HepG2 (cell line): ENCODE measurements at regions not wholly inside any gene's neighbourhood (a gene's known extent, or its start where the extent isn't known, plus 50 kb on each side); places are given as distances from the start of the nearest gene placed in this dataset.

Source experiments
- ATAC-seq: fragments of 200-7000 bp; cut with Tn5 transposase; 3 replicates; pipeline ENCODE4 v1.9.1; 2020; ENCODE audit warnings: mild to moderate bottlenecking, moderate library complexity
- BruUV-seq: library from RNA; stranded (reverse); fragments of 400-500 nt; replicated peaks from 2 replicates; lab custom pipeline; 2021; lab: Mats Ljungman, UMichigan
- CTCF ChIA-PET: fragments of 300-600 bp; formaldehyde crosslinking; extraction: SDS; loops from one replicate; lab custom pipeline; 2021; ENCODE audit warnings: low total read pairs, inconsistent platforms, low intra/inter-chr PET ratio; lab: Yijun Ruan, JAX
- POLR2A ChIA-PET: fragments of 350-600 bp; sonication (Branson Sonifier 250); formaldehyde crosslinking; loops from one replicate; lab custom pipeline; 2020; ENCODE audit warnings: antibody characterized with exemption, inconsistent platforms; lab: Yijun Ruan, JAX
- DNase-seq: peaks from one replicate; pipeline ENCODE4 v3.0.0-alpha.2; 2015; ENCODE audit warnings: low spot score
- FAIRE-seq: peaks from 3 replicates; lab custom pipeline; 2011; peaks lifted over from hg19 to GRCh38; lab: Jason Lieb, UNC
- H2AFZ ChIP-seq: one replicate; pipeline ENCODE4 v1.6.1; 2011; ENCODE audit warnings: low read length, inconsistent platforms
- H3K27ac ChIP-seq: fragments of 300-600 bp; 3 replicates; pipeline ENCODE4 v1.8.0; 2011; ENCODE audit warnings: mixed run types, mild to moderate bottlenecking, mixed read lengths, low read length, inconsistent platforms; ENCODE audit not compliant: insufficient read depth; ENCODE audit errors: extremely low read length
- H3K27me3 ChIP-seq, 2 experiments: fragments of 200-600 bp in 1 of 2; 2 replicates in 1 of 2; 3 replicates in 1 of 2; pipeline versions ENCODE4 v1.6.0 to v1.8.0; 2011; ENCODE audit warnings: low read length in 2 of 2, mild to moderate bottlenecking in 2 of 2, moderate library complexity in 2 of 2, inconsistent platforms in 1 of 2; ENCODE audit not compliant: insufficient read depth in 2 of 2, control insufficient read depth in 1 of 2
- H3K36me3 ChIP-seq, 2 experiments: fragments of 200-600 bp in 1 of 2; replicated peaks in 1 of 2; 2 replicates in 1 of 2; 3 replicates in 1 of 2; pipeline versions ENCODE4 v1.5.1 to v1.8.0; 2011; ENCODE audit warnings: low read length in 2 of 2, inconsistent platforms in 1 of 2; ENCODE audit not compliant: insufficient read depth in 2 of 2, control insufficient read depth in 1 of 2
- H3K4me1 ChIP-seq: 2 replicates; pipeline ENCODE4 v1.5.1; 2012; ENCODE audit warnings: low read length, inconsistent platforms; ENCODE audit not compliant: insufficient read depth
- H3K4me2 ChIP-seq: 2 replicates; pipeline ENCODE4 v1.6.0; 2011; ENCODE audit warnings: low read depth, low read length, inconsistent platforms
- H3K4me3 ChIP-seq, 3 experiments: fragments of 200-600 bp in 1 of 3; sonication (generic), shearing (Covaris generic) in 1 of 3; replicated peaks in 1 of 3; 2 replicates each; pipeline ENCODE4 v1.5.1; 2011 to 2016; ENCODE audit warnings: low read length in 3 of 3, inconsistent platforms in 2 of 3, low read depth in 2 of 3, mild to moderate bottlenecking in 2 of 3, control low read depth in 1 of 3, mixed read lengths in 1 of 3; ENCODE audit not compliant: insufficient read depth in 1 of 3
- H3K79me2 ChIP-seq: one replicate; pipeline ENCODE4 v1.6.1; 2011; ENCODE audit warnings: low read length, inconsistent platforms; ENCODE audit not compliant: insufficient read depth
- H3K9ac ChIP-seq: 2 replicates; pipeline ENCODE4 v1.6.0; 2011; ENCODE audit warnings: mild to moderate bottlenecking, low read depth, low read length, inconsistent platforms; ENCODE audit not compliant: insufficient read depth
- H3K9me3 ChIP-seq: 2 replicates; pipeline ENCODE4 v1.5.1; 2012; ENCODE audit warnings: mild to moderate bottlenecking, low read length
- H4K20me1 ChIP-seq: 2 replicates; pipeline ENCODE4 v1.6.0; 2011; ENCODE audit warnings: inconsistent platforms, mild to moderate bottlenecking, low read length, moderate library complexity; ENCODE audit not compliant: insufficient read depth
- CHD2 ChIP-seq: IDR thresholded peaks from 2 replicates; pipeline ENCODE4 v1.6.1; 2011; ENCODE audit warnings: low read depth, low read length, improper control_type of control experiment
- PRPF4 ChIP-seq: fragments of 200-400 bp; formaldehyde crosslinking; IDR thresholded peaks from 2 replicates; pipeline ENCODE4 v1.6.1; 2016; ENCODE audit warnings: low read length, low read depth; ENCODE audit not compliant: poor library complexity, severe bottlenecking
- SP5 ChIP-seq: IDR thresholded peaks from 2 replicates; pipeline ENCODE4 v1.6.1; 2016; ENCODE audit warnings: low read depth, borderline replicate concordance
- ZFP36L1 ChIP-seq: sonication (generic); formaldehyde crosslinking; IDR thresholded peaks from 2 replicates; pipeline ENCODE4 v1.8.0; 2022; ENCODE audit warnings: mild to moderate bottlenecking, missing genetic modification reagents, moderate library complexity
- ZNF382 ChIP-seq: sonication (generic); formaldehyde crosslinking; IDR thresholded peaks from 2 replicates; pipeline ENCODE4 v1.5.0; 2020; ENCODE audit warnings: missing genetic modification reagents, mild to moderate bottlenecking, borderline replicate concordance
- ZNF629 ChIP-seq: sonication (generic); formaldehyde crosslinking; conservative IDR thresholded peaks from 2 replicates; pipeline ENCODE4 v1.5.0; 2020; ENCODE audit warnings: missing genetic modification reagents
- ZNF749 ChIP-seq: sonication (generic); formaldehyde crosslinking; IDR thresholded peaks from 2 replicates; pipeline ENCODE4 v1.8.0; 2022; ENCODE audit warnings: mild to moderate bottlenecking, missing genetic modification reagents, moderate library complexity, borderline replicate concordance
- WGBS: methylation state at CpG from one replicate; pipeline ENCODE4 v1.1.6; 2017; ENCODE audit warnings: low lambda C conversion rate; 5-methylcytosine and 5-hydroxymethylcytosine counted together
- in situ Hi-C: cut with HindIII; loops from 2 replicates; pipeline ENCODE4 v1.10.0; 2017; ENCODE audit warnings: low pct_unique_long_range_greater_than_20kb; ENCODE audit not compliant: extremely low pct_ligation_motif_present
- intact Hi-C: fragments of 100-400 bp; cut with micrococcal nuclease; formaldehyde crosslinking; loops from one replicate; pipeline ENCODE4 v1.10.0; 2022; ENCODE audit not compliant: unreplicated experiment
- TF ChIP-seq, protein P1 (sequence below): sonication (generic); formaldehyde crosslinking; IDR thresholded peaks from 2 replicates; pipeline ENCODE4 v1.4.0; 2020; ENCODE audit warnings: missing genetic modification reagents
- TF ChIP-seq, protein P2 (sequence below): sonication (generic); formaldehyde crosslinking; IDR thresholded peaks from 2 replicates; pipeline ENCODE4 v1.9.0; 2021; ENCODE audit warnings: missing genetic modification reagents, borderline replicate concordance
- TF ChIP-seq, protein P3 (sequence below): sonication (generic); formaldehyde crosslinking; conservative IDR thresholded peaks from 2 replicates; pipeline ENCODE4 v1.4.0; 2020; ENCODE audit warnings: missing genetic modification reagents

DNA sequence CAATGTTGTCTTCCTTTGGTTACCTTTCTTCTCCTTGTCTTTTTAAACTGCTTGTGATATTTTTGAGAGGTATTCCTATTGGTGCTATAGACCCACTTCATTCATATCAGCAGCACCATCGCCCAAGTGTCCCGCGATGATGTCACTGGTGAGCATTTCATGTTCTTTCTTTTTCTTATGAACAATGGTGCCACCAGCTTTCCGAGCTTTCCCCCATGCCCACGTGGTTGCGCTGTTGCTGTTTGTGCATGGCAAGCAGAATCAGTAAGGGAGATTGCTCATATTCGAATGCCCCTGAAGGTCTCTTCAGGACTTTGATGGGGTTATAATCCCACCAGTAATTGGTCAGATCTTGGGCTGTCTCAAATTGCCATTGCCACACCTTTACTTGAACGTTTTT lies 221.6 kb upstream of the USP9Y start (continued):
- TF ChIP-seq ZNF382 (CRISPR knock-in tag): no peak
- TF ChIP-seq, protein P1, sequence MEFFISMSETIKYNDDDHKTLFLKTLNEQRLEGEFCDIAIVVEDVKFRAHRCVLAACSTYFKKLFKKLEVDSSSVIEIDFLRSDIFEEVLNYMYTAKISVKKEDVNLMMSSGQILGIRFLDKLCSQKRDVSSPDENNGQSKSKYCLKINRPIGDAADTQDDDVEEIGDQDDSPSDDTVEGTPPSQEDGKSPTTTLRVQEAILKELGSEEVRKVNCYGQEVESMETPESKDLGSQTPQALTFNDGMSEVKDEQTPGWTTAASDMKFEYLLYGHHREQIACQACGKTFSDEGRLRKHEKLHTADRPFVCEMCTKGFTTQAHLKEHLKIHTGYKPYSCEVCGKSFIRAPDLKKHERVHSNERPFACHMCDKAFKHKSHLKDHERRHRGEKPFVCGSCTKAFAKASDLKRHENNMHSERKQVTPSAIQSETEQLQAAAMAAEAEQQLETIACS: no peak
- TF ChIP-seq CHD2: no peak
- no peak for TF ChIP-seq ZNF749 (CRISPR knock-in tag)
- no peak for TF ChIP-seq ZFP36L1 (CRISPR knock-in tag)
- no peak for TF ChIP-seq PRPF4
- TF ChIP-seq SP5: no peak
- TF ChIP-seq ZNF629 (CRISPR knock-in tag): no peak

DNA sequence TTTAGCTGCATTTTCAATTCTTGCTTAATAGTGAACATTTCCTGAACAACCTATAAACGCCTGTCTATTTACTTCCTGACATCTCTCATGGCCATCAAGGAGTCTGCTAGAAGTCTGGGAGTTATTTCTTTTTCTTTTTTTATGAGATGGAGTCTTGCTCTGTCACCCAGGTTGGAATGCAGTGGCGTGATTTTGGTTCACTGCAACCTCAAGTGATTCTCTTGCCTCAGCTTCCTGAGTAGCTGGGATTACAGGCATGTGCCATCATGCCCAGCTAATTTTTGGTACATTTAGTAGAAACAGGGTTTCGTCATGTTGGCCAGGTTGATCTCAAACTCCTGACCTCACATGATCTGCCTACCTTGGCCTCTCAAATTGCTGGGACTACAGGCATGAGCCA lies 217.6 kb upstream of the USP9Y start:
- Histone ChIP-seq H3K4me1 (no peaks in the 10 kb centered on the region), H3K27me3 (no peaks in the 10 kb centered on the region), H3K4me3 (no peak overlapping the region), H4K20me1 (no peaks in the 10 kb centered on the region), H3K9ac (no peak overlapping the region), H3K4me2 (no peak overlapping the region), H3K79me2 (no peaks in the 10 kb centered on the region), H3K36me3 (no peaks in the 10 kb centered on the region), H3K9me3 (no peaks in the 10 kb centered on the region), H3K27ac (no peak overlapping the region), H2AFZ (no peak overlapping the region)
- DNase-seq: no peak
- intact Hi-C loops: no loop called here
- ChIA-PET POLR2A (no interaction called here), CTCF (no interaction called here)
- in situ Hi-C loops: loop anchor here (25.0 kb wide), 1 partner anchor 854 kb away; no protein-coding TSS in a partner anchor
- FAIRE-seq: no peak
- no peak for ATAC-seq
- BruUV-seq: no TSS peak
- TF ChIP-seq, protein P2, sequence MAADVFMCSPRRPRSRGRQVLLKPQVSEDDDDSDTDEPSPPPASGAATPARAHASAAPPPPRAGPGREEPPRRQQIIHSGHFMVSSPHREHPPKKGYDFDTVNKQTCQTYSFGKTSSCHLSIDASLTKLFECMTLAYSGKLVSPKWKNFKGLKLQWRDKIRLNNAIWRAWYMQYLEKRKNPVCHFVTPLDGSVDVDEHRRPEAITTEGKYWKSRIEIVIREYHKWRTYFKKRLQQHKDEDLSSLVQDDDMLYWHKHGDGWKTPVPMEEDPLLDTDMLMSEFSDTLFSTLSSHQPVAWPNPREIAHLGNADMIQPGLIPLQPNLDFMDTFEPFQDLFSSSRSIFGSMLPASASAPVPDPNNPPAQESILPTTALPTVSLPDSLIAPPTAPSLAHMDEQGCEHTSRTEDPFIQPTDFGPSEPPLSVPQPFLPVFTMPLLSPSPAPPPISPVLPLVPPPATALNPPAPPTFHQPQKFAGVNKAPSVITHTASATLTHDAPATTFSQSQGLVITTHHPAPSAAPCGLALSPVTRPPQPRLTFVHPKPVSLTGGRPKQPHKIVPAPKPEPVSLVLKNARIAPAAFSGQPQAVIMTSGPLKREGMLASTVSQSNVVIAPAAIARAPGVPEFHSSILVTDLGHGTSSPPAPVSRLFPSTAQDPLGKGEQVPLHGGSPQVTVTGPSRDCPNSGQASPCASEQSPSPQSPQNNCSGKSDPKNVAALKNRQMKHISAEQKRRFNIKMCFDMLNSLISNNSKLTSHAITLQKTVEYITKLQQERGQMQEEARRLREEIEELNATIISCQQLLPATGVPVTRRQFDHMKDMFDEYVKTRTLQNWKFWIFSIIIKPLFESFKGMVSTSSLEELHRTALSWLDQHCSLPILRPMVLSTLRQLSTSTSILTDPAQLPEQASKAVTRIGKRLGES (CRISPR knock-in tag): no peak
- TF ChIP-seq, protein P3, sequence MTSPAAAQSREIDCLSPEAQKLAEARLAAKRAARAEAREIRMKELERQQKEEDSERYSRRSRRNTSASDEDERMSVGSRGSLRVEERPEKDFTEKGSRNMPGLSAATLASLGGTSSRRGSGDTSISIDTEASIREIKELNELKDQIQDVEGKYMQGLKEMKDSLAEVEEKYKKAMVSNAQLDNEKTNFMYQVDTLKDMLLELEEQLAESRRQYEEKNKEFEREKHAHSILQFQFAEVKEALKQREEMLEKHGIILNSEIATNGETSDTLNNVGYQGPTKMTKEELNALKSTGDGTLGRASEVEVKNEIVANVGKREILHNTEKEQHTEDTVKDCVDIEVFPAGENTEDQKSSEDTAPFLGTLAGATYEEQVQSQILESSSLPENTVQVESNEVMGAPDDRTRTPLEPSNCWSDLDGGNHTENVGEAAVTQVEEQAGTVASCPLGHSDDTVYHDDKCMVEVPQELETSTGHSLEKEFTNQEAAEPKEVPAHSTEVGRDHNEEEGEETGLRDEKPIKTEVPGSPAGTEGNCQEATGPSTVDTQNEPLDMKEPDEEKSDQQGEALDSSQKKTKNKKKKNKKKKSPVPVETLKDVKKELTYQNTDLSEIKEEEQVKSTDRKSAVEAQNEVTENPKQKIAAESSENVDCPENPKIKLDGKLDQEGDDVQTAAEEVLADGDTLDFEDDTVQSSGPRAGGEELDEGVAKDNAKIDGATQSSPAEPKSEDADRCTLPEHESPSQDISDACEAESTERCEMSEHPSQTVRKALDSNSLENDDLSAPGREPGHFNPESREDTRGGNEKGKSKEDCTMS (CRISPR knock-in tag): no peak
- WGBS: 19% methylated on average over 3 of the region's 3 CpGs
